WTC11 (cell line): ENCODE measurements at regions not wholly inside any gene's neighbourhood (a gene's known extent, or its start where the extent isn't known, plus 50 kb on each side); places are given as distances from the start of the nearest gene placed in this dataset.

ENCODE experiments used
- AFF4 ChIP-seq: sonication (generic); formaldehyde crosslinking; IDR thresholded peaks from 2 replicates; pipeline ENCODE4 v1.8.1; 2023; ENCODE audit warnings: mild to moderate bottlenecking, missing genetic modification reagents, borderline replicate concordance
- ARID4B ChIP-seq: sonication (generic); formaldehyde crosslinking; IDR thresholded peaks from 2 replicates; pipeline ENCODE4 v1.8.0; 2023; ENCODE audit warnings: missing genetic modification reagents, mild to moderate bottlenecking, borderline replicate concordance
- CTCF ChIP-seq: fragments of 200-600 bp; IDR thresholded peaks from 2 replicates; pipeline ENCODE4 v1.8.0; 2022; ENCODE audit warnings: antibody characterized with exemption
- EMX1 ChIP-seq: fragments of 250-450 bp; sonication (Bioruptor Pico); IDR thresholded peaks from 2 replicates; pipeline ENCODE4 v1.8.0; 2021; ENCODE audit warnings: mild to moderate bottlenecking
- FOXK1 ChIP-seq: sonication (generic); formaldehyde crosslinking; IDR thresholded peaks from 2 replicates; pipeline ENCODE4 v1.8.0; 2022; ENCODE audit warnings: mild to moderate bottlenecking, moderate library complexity, missing genetic modification reagents
- KAT7 ChIP-seq: sonication (generic); formaldehyde crosslinking; IDR thresholded peaks from 2 replicates; pipeline ENCODE4 v1.8.1; 2023; ENCODE audit warnings: missing genetic modification reagents, mild to moderate bottlenecking, borderline replicate concordance
- NFYB ChIP-seq: sonication (generic); formaldehyde crosslinking; conservative IDR thresholded peaks from 2 replicates; pipeline ENCODE4 v1.8.0; 2022; ENCODE audit warnings: low read depth, missing genetic modification reagents
- NR3C1 ChIP-seq: sonication (generic); formaldehyde crosslinking; conservative IDR thresholded peaks from 2 replicates; pipeline ENCODE4 v1.8.1; 2023; ENCODE audit warnings: low read depth, mild to moderate bottlenecking, missing genetic modification reagents
- PREB ChIP-seq: sonication (generic); formaldehyde crosslinking; IDR thresholded peaks from 2 replicates; pipeline ENCODE4 v1.8.1; 2022; ENCODE audit warnings: mild to moderate bottlenecking, missing genetic modification reagents, moderate library complexity, borderline replicate concordance
- TEAD4 ChIP-seq: sonication (generic); formaldehyde crosslinking; IDR thresholded peaks from 2 replicates; pipeline ENCODE4 v1.8.0; 2022; ENCODE audit warnings: mild to moderate bottlenecking, missing genetic modification reagents
- USF1 ChIP-seq: sonication (generic); formaldehyde crosslinking; IDR thresholded peaks from 2 replicates; pipeline ENCODE4 v1.8.0; 2022; ENCODE audit warnings: mild to moderate bottlenecking, missing genetic modification reagents
- ZBTB21 ChIP-seq: sonication (generic); formaldehyde crosslinking; IDR thresholded peaks from 2 replicates; pipeline ENCODE4 v1.8.1; 2023; ENCODE audit warnings: mild to moderate bottlenecking, missing genetic modification reagents, borderline replicate concordance
- ZNF121 ChIP-seq: sonication (generic); formaldehyde crosslinking; IDR thresholded peaks from 2 replicates; pipeline ENCODE4 v1.8.0; 2023; ENCODE audit warnings: missing genetic modification reagents
- ZNF232 ChIP-seq: sonication (generic); formaldehyde crosslinking; IDR thresholded peaks from 2 replicates; pipeline ENCODE4 v1.8.0; 2022; ENCODE audit warnings: mild to moderate bottlenecking, missing genetic modification reagents

GRCh38 chr20:21027569-21027968 is 78.6 kb downstream of the LINC00237 start:
- TF ChIP-seq USF1 (CRISPR knock-in tag): no peak
- no peak for TF ChIP-seq NR3C1 (CRISPR knock-in tag)
- TF ChIP-seq CTCF: no peak
- no peak for TF ChIP-seq TEAD4 (CRISPR knock-in tag)
- no peak for TF ChIP-seq ZNF121 (CRISPR knock-in tag)
- TF ChIP-seq PREB (CRISPR knock-in tag): no peak
- no peak for TF ChIP-seq KAT7 (CRISPR knock-in tag)
- no peak for TF ChIP-seq ZBTB21 (CRISPR knock-in tag)
- no peak for TF ChIP-seq EMX1
- TF ChIP-seq NFYB (CRISPR knock-in tag): no peak
- no peak for TF ChIP-seq AFF4 (CRISPR knock-in tag)
- TF ChIP-seq FOXK1 (CRISPR knock-in tag): no peak
- no peak for TF ChIP-seq ZNF232 (CRISPR knock-in tag)
- no peak for TF ChIP-seq ARID4B (CRISPR knock-in tag)
